HCT116 (cell line): ENCODE measurements at regions not wholly inside any gene's neighbourhood (a gene's known extent, or its start where the extent isn't known, plus 50 kb on each side); places are given as distances from the start of the nearest gene placed in this dataset.

Source experiments
- ATAC-seq: fragments of 200-7000 bp; cut with Tn5 transposase; 2 replicates; pipeline ENCODE4 v1.9.1; 2020; ENCODE audit warnings: mild to moderate bottlenecking, moderate library complexity
- BruUV-seq: library from RNA; stranded (reverse); fragments of 400-500 nt; replicated peaks from 2 replicates; lab custom pipeline; 2021; lab: Mats Ljungman, UMichigan
- CTCF ChIA-PET: fragments of 300-600 bp; sonication (Branson Sonifier 250); formaldehyde crosslinking; loops from one replicate; lab custom pipeline; 2021; ENCODE audit warnings: antibody characterized with exemption; lab: Charles Lee
- POLR2A ChIA-PET: fragments of 300-600, 350-600 bp; sonication (Branson Sonifier 250); formaldehyde crosslinking; loops from one replicate; lab custom pipeline; 2021; ENCODE audit warnings: antibody characterized with exemption; lab: Charles Lee
- RAD21 ChIA-PET, 2 experiments: fragments of 300-600 bp; sonication (Branson Sonifier 250); formaldehyde crosslinking; loops; one replicate each; lab custom pipeline; 2023; ENCODE audit warnings: low total read pairs in 2 of 2; ENCODE audit not compliant: uncharacterized antibody in 2 of 2, unreplicated experiment in 2 of 2, low non-redundant PET in 1 of 2; lab: Charles Lee
- DNase-seq: peaks from one replicate; pipeline ENCODE4 v3.0.0-alpha.2; 2010; ENCODE audit warnings: low read depth, low spot score
- H2AFZ ChIP-seq: fragments of 200-600 bp; shearing (Covaris generic), sonication (generic); 2 replicates; pipeline ENCODE4 v1.6.1; 2017; ENCODE audit warnings: low read depth, mixed run types, mixed read lengths, antibody characterized with exemption, low read length; ENCODE audit not compliant: poor library complexity, severe bottlenecking
- H3K27ac ChIP-seq: 2 replicates; pipeline ENCODE4 v1.5.1; 2012; ENCODE audit warnings: low read depth, low read length
- H3K27me3 ChIP-seq: fragments of 200-600 bp; sonication (generic); 2 replicates; pipeline ENCODE4 v1.6.1; 2016; ENCODE audit warnings: mixed run types, low read length, mixed read lengths; ENCODE audit not compliant: insufficient read depth
- H3K36me3 ChIP-seq, 2 experiments: fragments of 200-500 bp in 1 of 2; fragments of 200-600 bp in 1 of 2; sonication (Bioruptor generic) in 1 of 2; sonication (generic) in 1 of 2; 2 replicates each; pipeline versions ENCODE4 v1.5.1 to v1.6.1; 2014 to 2016; ENCODE audit warnings: low read length in 2 of 2, inconsistent platforms in 1 of 2, mixed read lengths in 1 of 2, mixed run types in 1 of 2; ENCODE audit not compliant: insufficient read depth in 2 of 2, control insufficient read depth in 1 of 2
- H3K4me1 ChIP-seq, 2 experiments: fragments of 200-600 bp in 1 of 2; sonication (generic) in 1 of 2; 2 replicates each; pipeline versions ENCODE4 v1.5.1 to v1.6.1; 2012 to 2017; ENCODE audit warnings: low read length in 2 of 2, inconsistent platforms in 1 of 2, mild to moderate bottlenecking in 1 of 2, mixed read lengths in 1 of 2, mixed run types in 1 of 2, moderate library complexity in 1 of 2; ENCODE audit not compliant: insufficient read depth in 2 of 2, control insufficient read depth in 1 of 2
- H3K4me2 ChIP-seq: fragments of 200-600 bp; sonication (generic); 2 replicates; pipeline ENCODE4 v1.6.1; 2017; ENCODE audit warnings: mixed run types, low read length, mixed read lengths
- H3K4me3 ChIP-seq, 2 experiments: fragments of 200-600 bp in 1 of 2; sonication (generic) in 1 of 2; replicated peaks in 1 of 2; 2 replicates each; pipeline ENCODE4 v1.5.1; 2011 to 2016; ENCODE audit warnings: low read length in 2 of 2, control low read depth in 1 of 2, low read depth in 1 of 2, mild to moderate bottlenecking in 1 of 2, mixed read lengths in 1 of 2, mixed run types in 1 of 2
- H3K79me2 ChIP-seq: fragments of 200-600 bp; sonication (generic); 2 replicates; pipeline ENCODE4 v1.6.1; 2017; ENCODE audit warnings: mild to moderate bottlenecking, mixed run types, low read length, moderate library complexity, mixed read lengths; ENCODE audit not compliant: insufficient read depth
- H3K9ac ChIP-seq: fragments of 200-600 bp; sonication (generic); 2 replicates; pipeline ENCODE4 v1.6.1; 2016; ENCODE audit warnings: low read length, mixed read lengths
- H3K9me2 ChIP-seq: fragments of 200-600 bp; sonication (generic), shearing (Covaris generic); 2 replicates; pipeline ENCODE4 v1.6.1; 2017; ENCODE audit warnings: mixed run types, mild to moderate bottlenecking, moderate library complexity; ENCODE audit not compliant: insufficient read depth
- H3K9me3 ChIP-seq, 2 experiments: fragments of 200-500 bp in 1 of 2; fragments of 200-600 bp in 1 of 2; sonication (Bioruptor generic) in 1 of 2; sonication (generic) in 1 of 2; 2 replicates each; pipeline ENCODE4 v1.6.1; 2014 to 2017; ENCODE audit warnings: low read length in 2 of 2, mixed read lengths in 2 of 2, inconsistent platforms in 1 of 2, low read depth in 1 of 2, mild to moderate bottlenecking in 1 of 2, mixed run types in 1 of 2, moderate library complexity in 1 of 2; ENCODE audit not compliant: control insufficient read depth in 1 of 2, insufficient read depth in 1 of 2
- H4K20me1 ChIP-seq: fragments of 200-600 bp; sonication (generic), shearing (Covaris generic); 2 replicates; pipeline ENCODE4 v1.6.1; 2017; ENCODE audit warnings: mixed run types, mild to moderate bottlenecking, moderate library complexity; ENCODE audit not compliant: insufficient read depth
- ATF3 ChIP-seq: IDR thresholded peaks from 2 replicates; pipeline ENCODE4 v1.6.1; 2012
- CBX3 ChIP-seq: IDR thresholded peaks from 2 replicates; pipeline ENCODE4 v1.6.1; 2012; ENCODE audit warnings: low read depth
- CEBPB ChIP-seq: IDR thresholded peaks from 2 replicates; pipeline ENCODE4 v1.6.1; 2012; ENCODE audit warnings: low read depth
- EGR1 ChIP-seq: IDR thresholded peaks from 2 replicates; pipeline ENCODE4 v1.6.1; 2012; ENCODE audit warnings: low read depth
- ELF1 ChIP-seq: IDR thresholded peaks from 2 replicates; pipeline ENCODE4 v1.6.1; 2012; ENCODE audit warnings: low read depth, borderline replicate concordance
- EZH2 ChIP-seq: fragments of 200-600 bp; sonication (generic); IDR thresholded peaks from 2 replicates; pipeline ENCODE4 v1.6.1; 2017; ENCODE audit warnings: antibody characterized with exemption, mixed run types
- EZH2phosphoT487 ChIP-seq: fragments of 200-600 bp; IDR thresholded peaks from 2 replicates; pipeline ENCODE4 v1.6.1; 2018; ENCODE audit warnings: antibody characterized with exemption, borderline replicate concordance
- JUND ChIP-seq: IDR thresholded peaks from 2 replicates; pipeline ENCODE4 v1.6.1; 2012
- SIN3A ChIP-seq: IDR thresholded peaks from 2 replicates; pipeline ENCODE4 v1.6.1; 2012; ENCODE audit warnings: low read depth
- SP1 ChIP-seq: IDR thresholded peaks from 2 replicates; pipeline ENCODE4 v1.6.1; 2012; ENCODE audit warnings: low read depth
- SRF ChIP-seq: IDR thresholded peaks from 2 replicates; pipeline ENCODE4 v1.6.1; 2012; ENCODE audit warnings: low read depth
- ZBTB33 ChIP-seq: IDR thresholded peaks from 2 replicates; pipeline ENCODE4 v1.6.1; 2011; ENCODE audit warnings: mild to moderate bottlenecking, low read length, moderate library complexity; ENCODE audit not compliant: insufficient replicate concordance; ENCODE audit errors: extremely low read depth
- ZFX ChIP-seq: fragments of 450-650 bp; IDR thresholded peaks from 2 replicates; pipeline ENCODE4 v1.6.1; 2017
- ZNF274 ChIP-seq: fragments of 200-500 bp; sonication (Bioruptor generic); IDR thresholded peaks from 2 replicates; pipeline ENCODE4 v1.6.1; 2014; ENCODE audit warnings: mild to moderate bottlenecking, low read depth, low read length, inconsistent platforms
- intact Hi-C: fragments of 100-400 bp; cut with micrococcal nuclease; formaldehyde crosslinking; loops from 2 replicates; pipeline ENCODE4 v1.10.0; 2022

GRCh38 chr14:24708684-24709083 is 74.7 kb upstream of the GZMB start:
- Histone ChIP-seq H3K36me3 (no peaks in the 10 kb centered on the region), H3K9ac (no peak overlapping the region), H3K27me3 (no peaks in the 10 kb centered on the region), H3K9me3 (no peaks in the 10 kb centered on the region), H3K79me2 (no peaks in the 10 kb centered on the region), H2AFZ (no peak overlapping the region), H3K9me2 (no peaks in the 10 kb centered on the region), H3K4me3 (no peak overlapping the region), H3K4me1 (no peaks in the 10 kb centered on the region), H4K20me1 (no peaks in the 10 kb centered on the region), H3K27ac (no peak overlapping the region), H3K4me2 (no peak overlapping the region)
- TF ChIP-seq JUND (no peak), CEBPB (no peak), ATF3 (no peak), ELF1 (no peak), ZNF274 (no peak), SRF (no peak), ZFX (no peak), SP1 (no peak), EZH2 (no peak), ZBTB33 (no peak)
- RAD21 ChIA-PET, result no interaction called here
- CTCF ChIA-PET, result no interaction called here
- intact Hi-C loops, result no loop called here
- ATAC-seq (no peak), DNase-seq (no peak)
- POLR2A ChIA-PET, result no interaction called here
- BruUV-seq, result no TSS peak

- POLR2A ChIA-PET, result no interaction called here
- Histone ChIP-seq H2AFZ (no peak overlapping the region), H3K4me1 (no peaks in the 10 kb centered on the region), H3K4me3 (no peak overlapping the region), H3K27me3 (no peaks in the 10 kb centered on the region), H3K27ac (no peak overlapping the region), H3K9me3 (no peaks in the 10 kb centered on the region), H3K9ac (no peak overlapping the region), H3K4me2 (no peak overlapping the region), H3K9me2 (no peaks in the 10 kb centered on the region), H3K36me3 (no peaks in the 10 kb centered on the region), H3K79me2 (no peaks in the 10 kb centered on the region)
- DNase-seq, result no peak
- intact Hi-C loops, result no loop called here
- BruUV-seq, result no TSS peak
- RAD21 ChIA-PET, result no interaction called here
- CTCF ChIA-PET, result no interaction called here
- no peak for TF ChIP-seq ELF1
- TF ChIP-seq ZBTB33, result no peak
- TF ChIP-seq SP1, result no peak
- no peak for TF ChIP-seq EZH2
- no peak for TF ChIP-seq SIN3A
- no peak for TF ChIP-seq EZH2phosphoT487
- no peak for TF ChIP-seq EGR1
- no peak for TF ChIP-seq CBX3
- TF ChIP-seq, all 23 proteins: peak for 0
- no peaks in the 10 kb centered on the region for H4K20me1 ChIP-seq
- no peak for ATAC-seq
Observed at GRCh38 chr14:24706351-24706750, 72.4 kb upstream of the GZMB start.
